ENCODE measurements at regions not wholly inside any gene's neighbourhood (a gene's known extent, or its start where the extent isn't known, plus 50 kb on each side); places are given as distances from the start of the nearest gene placed in this dataset.

DNA sequence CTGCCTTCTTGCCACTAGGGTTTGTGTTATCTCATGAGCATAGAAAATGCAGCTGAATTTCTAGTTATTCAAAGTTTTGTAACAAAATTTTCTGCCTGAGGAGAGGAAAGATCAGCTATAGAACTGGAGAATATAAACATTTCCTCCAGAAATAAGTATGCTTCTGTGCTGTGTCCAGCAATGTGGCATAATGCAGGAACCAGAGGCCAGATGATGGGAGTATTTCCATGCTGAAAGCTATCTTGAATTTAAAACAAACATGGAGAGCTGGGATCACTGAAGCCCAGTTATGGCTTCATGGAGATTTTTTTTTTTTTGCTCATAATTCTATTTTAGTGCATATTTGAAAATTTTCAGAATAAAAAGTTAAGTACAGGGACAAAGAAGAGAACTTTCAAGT is 608.2 kb downstream of the SOX6 start:
- TF ChIP-seq POLR2AphosphoS5 (IDR thresholded peaks at IDR 0.05; ENCODE audit: borderline replicate concordance, low read depth, low read length) (no peak), EZH2 (IDR thresholded peaks at IDR 0.05) (no peak), FOXP2 (optimal IDR thresholded peaks at IDR 0.05; ENCODE audit: control extremely low read depth, extremely low read length, insufficient read depth) (no peak)

All from SK-N-MC (cell line).